Astrocyte (in vitro differentiated cells and primary cell): ENCODE measurements at regions not wholly inside any gene's neighbourhood (a gene's known extent, or its start where the extent isn't known, plus 50 kb on each side); places are given as distances from the start of the nearest gene placed in this dataset.

Source experiments
- DNase-seq: peaks from one replicate; pipeline ENCODE4 v3.0.0-alpha.2; 2010; ENCODE audit warnings: low read depth
- FAIRE-seq: peaks from 2 replicates; lab custom pipeline; 2011; peaks lifted over from hg19 to GRCh38; lab: Jason Lieb, UNC
- H2AFZ ChIP-seq: 2 replicates; pipeline ENCODE4 v1.6.0; 2012; ENCODE audit warnings: low read depth, low read length, inconsistent platforms
- H3K27ac ChIP-seq: 2 replicates; pipeline ENCODE4 v1.5.1; 2011; ENCODE audit warnings: low read depth, low read length, inconsistent platforms
- H3K27me3 ChIP-seq: 2 replicates; pipeline ENCODE4 v1.6.0; 2011; ENCODE audit warnings: low read length, inconsistent platforms; ENCODE audit not compliant: insufficient read depth
- H3K36me3 ChIP-seq: 2 replicates; pipeline ENCODE4 v1.5.1; 2011; ENCODE audit warnings: low read length, inconsistent platforms; ENCODE audit not compliant: insufficient read depth
- H3K4me1 ChIP-seq: 2 replicates; pipeline ENCODE4 v1.5.1; 2011; ENCODE audit warnings: low read length, inconsistent platforms; ENCODE audit not compliant: insufficient read depth
- H3K4me2 ChIP-seq: 2 replicates; pipeline ENCODE4 v1.6.0; 2012; ENCODE audit warnings: low read length, inconsistent platforms
- H3K4me3 ChIP-seq: 2 replicates; pipeline ENCODE4 v1.5.1; 2011; ENCODE audit warnings: low read depth, mild to moderate bottlenecking, low read length, inconsistent platforms; ENCODE audit not compliant: insufficient read depth
- H3K79me2 ChIP-seq: 2 replicates; pipeline ENCODE4 v1.6.0; 2012; ENCODE audit warnings: mild to moderate bottlenecking, low read length, inconsistent platforms; ENCODE audit not compliant: insufficient read depth
- H3K9ac ChIP-seq: 2 replicates; pipeline ENCODE4 v1.6.0; 2012; ENCODE audit warnings: mild to moderate bottlenecking, low read length, inconsistent platforms
- H3K9me3 ChIP-seq: 2 replicates; pipeline ENCODE4 v1.5.1; 2012; ENCODE audit warnings: low read depth, mild to moderate bottlenecking, low read length, inconsistent platforms; ENCODE audit not compliant: insufficient read depth
- H4K20me1 ChIP-seq: 2 replicates; pipeline ENCODE4 v1.6.0; 2012; ENCODE audit warnings: low read length, inconsistent platforms; ENCODE audit not compliant: insufficient read depth
- H3K27ac Mint-ChIP-seq: one replicate; pipeline ENCODE4 v1.8.0; 2021; ENCODE audit warnings: mild to moderate bottlenecking, mixed read lengths; ENCODE audit not compliant: unreplicated experiment
- H3K27me3 Mint-ChIP-seq: one replicate; pipeline ENCODE4 v1.8.0; 2021; ENCODE audit warnings: low read depth, mixed read lengths; ENCODE audit not compliant: unreplicated experiment
- H3K36me3 Mint-ChIP-seq: one replicate; pipeline ENCODE4 v1.8.0; 2021; ENCODE audit warnings: low read depth, mixed read lengths; ENCODE audit not compliant: unreplicated experiment
- H3K4me1 Mint-ChIP-seq: one replicate; pipeline ENCODE4 v1.8.0; 2021; ENCODE audit warnings: low read depth, mixed read lengths; ENCODE audit not compliant: unreplicated experiment
- H3K4me3 Mint-ChIP-seq: one replicate; pipeline ENCODE4 v1.8.0; 2021; ENCODE audit warnings: mild to moderate bottlenecking, moderate library complexity, mixed read lengths; ENCODE audit not compliant: unreplicated experiment
- H3K9me3 Mint-ChIP-seq: one replicate; pipeline ENCODE4 v1.8.0; 2021; ENCODE audit warnings: mild to moderate bottlenecking, mixed read lengths; ENCODE audit not compliant: unreplicated experiment
- CTCF ChIP-seq: IDR thresholded peaks from 2 replicates; pipeline ENCODE4 v1.5.1; 2011; ENCODE audit warnings: low read depth, mild to moderate bottlenecking, inconsistent platforms, low read length, moderate library complexity; ENCODE audit not compliant: insufficient read depth
- EZH2 ChIP-seq: IDR thresholded peaks from 2 replicates; pipeline ENCODE4 v1.6.1; 2012; ENCODE audit warnings: mild to moderate bottlenecking, low read length, inconsistent platforms; ENCODE audit not compliant: insufficient read depth

- Histone ChIP-seq H4K20me1 (no peaks in the 10 kb centered on the region), H2AFZ (no peak overlapping the region), H3K27me3 (no peaks in the 10 kb centered on the region), H3K4me1 (no peaks in the 10 kb centered on the region), H3K4me3 (no peak overlapping the region), H3K27ac (no peak overlapping the region), H3K4me2 (no peak overlapping the region), H3K36me3 (no peaks in the 10 kb centered on the region), H3K9me3 (no peaks in the 10 kb centered on the region), H3K79me2 (no peaks in the 10 kb centered on the region), H3K9ac (no peak overlapping the region)
- Mint-ChIP-seq H3K27ac (no peak overlapping the region), H3K4me1 (peaks cover 10% of the 10 kb centered on the region), H3K9me3 (no peaks in the 10 kb centered on the region), H3K4me3 (no peak overlapping the region), H3K27me3 (no peaks in the 10 kb centered on the region), H3K36me3 (no peaks in the 10 kb centered on the region)
- no peak for DNase-seq
- no peak for TF ChIP-seq EZH2
- TF ChIP-seq CTCF: no peak
- no peak for FAIRE-seq
Measured at GRCh38 chrY:18904296-18904695, 130.8 kb upstream of the HSFY2 start.

DNA sequence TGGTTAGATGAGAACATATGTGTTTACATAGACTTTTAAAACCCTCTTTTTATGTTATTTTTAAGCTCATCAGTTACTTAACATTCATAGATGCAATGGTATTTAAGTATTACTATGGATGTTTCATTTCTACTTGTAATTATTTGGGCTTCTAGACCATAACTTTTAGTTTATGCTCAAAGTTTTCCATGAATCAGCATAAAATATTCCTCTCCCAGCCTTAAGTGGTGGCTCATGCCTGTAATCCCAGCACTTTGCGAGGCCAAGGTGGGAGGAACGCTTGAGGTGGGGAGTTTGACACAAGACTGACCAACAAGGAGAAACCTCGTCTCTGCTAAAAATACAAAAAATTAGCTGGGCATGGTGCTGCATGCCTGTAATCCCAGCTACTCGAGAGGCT lies 118.5 kb upstream of the HSFY2 start:
- H3K4me3 Mint-ChIP-seq: no peak overlapping the region

More for the DNA sequence above, 118.5 kb upstream of the HSFY2 start:
- Histone ChIP-seq H3K9me3 (no peaks in the 10 kb centered on the region), H3K4me1 (no peaks in the 10 kb centered on the region), H2AFZ (no peak overlapping the region), H4K20me1 (no peaks in the 10 kb centered on the region), H3K27me3 (no peaks in the 10 kb centered on the region), H3K9ac (no peak overlapping the region), H3K4me2 (no peak overlapping the region), H3K36me3 (no peaks in the 10 kb centered on the region), H3K79me2 (no peaks in the 10 kb centered on the region), H3K27ac (no peak overlapping the region), H3K4me3 (no peak overlapping the region)
- H3K27me3 Mint-ChIP-seq: no peaks in the 10 kb centered on the region
- no peak overlapping the region for H3K27ac Mint-ChIP-seq
- TF ChIP-seq CTCF (no peak), EZH2 (no peak)
- H3K36me3 Mint-ChIP-seq: no peaks in the 10 kb centered on the region
- H3K9me3 Mint-ChIP-seq: peaks cover 3% of the 10 kb centered on the region
- FAIRE-seq: no peak
- DNase-seq: no peak
- no peaks in the 10 kb centered on the region for H3K4me1 Mint-ChIP-seq
